Parathyroid adenoma (tissue), 2 donors: ENCODE measurements at regions not wholly inside any gene's neighbourhood (a gene's known extent, or its start where the extent isn't known, plus 50 kb on each side); places are given as distances from the start of the nearest gene placed in this dataset.

Source experiments
- H2AFZ ChIP-seq: fragments of 300-600 bp; sonication (generic); one replicate; pipeline ENCODE4 v1.7.0; 2017; ENCODE audit warnings: antibody characterized with exemption, mild to moderate bottlenecking
- H3K27ac ChIP-seq: fragments of 300-600 bp; sonication (generic); one replicate; pipeline ENCODE4 v1.7.0; 2017
- H3K27me3 ChIP-seq: fragments of 300-600 bp; sonication (generic); one replicate; pipeline ENCODE4 v1.7.0; 2017; ENCODE audit warnings: low read length; ENCODE audit not compliant: control insufficient read depth, insufficient read depth
- H3K36me3 ChIP-seq: fragments of 300-600 bp; sonication (generic); one replicate; pipeline ENCODE4 v1.7.0; 2017; ENCODE audit warnings: low read length; ENCODE audit not compliant: control insufficient read depth, insufficient read depth
- H3K4me1 ChIP-seq: fragments of 300-600 bp; sonication (generic); one replicate; pipeline ENCODE4 v1.7.0; 2017; ENCODE audit warnings: control low read depth
- H3K4me2 ChIP-seq: fragments of 300-600 bp; sonication (generic); one replicate; pipeline ENCODE4 v1.7.0; 2017; ENCODE audit warnings: low read length
- H3K4me3 ChIP-seq: fragments of 300-600 bp; sonication (generic); one replicate; pipeline ENCODE4 v1.7.0; 2017; ENCODE audit warnings: low read depth, low read length
- H3K79me2 ChIP-seq: fragments of 300-600 bp; sonication (generic); one replicate; pipeline ENCODE4 v1.7.0; 2017; ENCODE audit warnings: control low read depth
- H3K9ac ChIP-seq: fragments of 300-600 bp; sonication (generic); one replicate; pipeline ENCODE4 v1.7.0; 2017; ENCODE audit warnings: mild to moderate bottlenecking
- H3K9me3 ChIP-seq: fragments of 300-600 bp; sonication (generic); one replicate; pipeline ENCODE4 v1.7.0; 2017; ENCODE audit warnings: low read length; ENCODE audit not compliant: control insufficient read depth
- CTCF ChIP-seq: fragments of 300-600 bp; sonication (generic); IDR thresholded peaks from one replicate; pipeline ENCODE4 v1.7.0; 2017; ENCODE audit warnings: antibody characterized with exemption, mild to moderate bottlenecking
- donor health status: primary hyperparathyroidism.

GRCh38 chr10:33746836-33747268 lies 412.4 kb upstream of the NRP1 start:
- Histone ChIP-seq H2AFZ (no peak overlapping the region), H3K9ac (no peak overlapping the region), H3K36me3 (no peaks in the 10 kb centered on the region), H3K9me3 (no peaks in the 10 kb centered on the region), H3K4me1 (no peaks in the 10 kb centered on the region), H3K4me3 (no peak overlapping the region), H3K27ac (no peak overlapping the region), H3K79me2 (no peaks in the 10 kb centered on the region), H3K4me2 (no peak overlapping the region), H3K27me3 (no peaks in the 10 kb centered on the region)
- TF ChIP-seq CTCF: no peak

GRCh38 chr10:33746186-33746585 lies 411.7 kb upstream of the NRP1 start:
- Histone ChIP-seq H3K4me1 (no peaks in the 10 kb centered on the region), H3K9ac (no peak overlapping the region)
- no peak for TF ChIP-seq CTCF

GRCh38 chr10:33743429-33743857 lies 409.0 kb upstream of the NRP1 start:
- Histone ChIP-seq H3K4me2 (no peak overlapping the region), H3K27me3 (no peaks in the 10 kb centered on the region), H2AFZ (no peak overlapping the region), H3K79me2 (no peaks in the 10 kb centered on the region), H3K9ac (no peak overlapping the region), H3K36me3 (no peaks in the 10 kb centered on the region), H3K4me1 (no peaks in the 10 kb centered on the region), H3K4me3 (no peak overlapping the region), H3K9me3 (no peaks in the 10 kb centered on the region), H3K27ac (no peak overlapping the region)
- TF ChIP-seq CTCF: no peak

More at GRCh38 chr10:33746186-33746585, 411.7 kb upstream of the NRP1 start:
- H3K27ac ChIP-seq: no peak overlapping the region
- no peak overlapping the region for H3K4me2 ChIP-seq
- no peak overlapping the region for H2AFZ ChIP-seq
- H3K36me3 ChIP-seq: no peaks in the 10 kb centered on the region
- H3K4me3 ChIP-seq: no peak overlapping the region
- no peaks in the 10 kb centered on the region for H3K79me2 ChIP-seq
- H3K9me3 ChIP-seq: no peaks in the 10 kb centered on the region
- H3K27me3 ChIP-seq: no peaks in the 10 kb centered on the region

- Histone ChIP-seq H3K36me3 (no peaks in the 10 kb centered on the region), H3K4me3 (no peak overlapping the region), H3K4me2 (no peak overlapping the region), H2AFZ (no peak overlapping the region), H3K9ac (no peak overlapping the region), H3K27ac (no peak overlapping the region), H3K27me3 (no peaks in the 10 kb centered on the region), H3K9me3 (no peaks in the 10 kb centered on the region), H3K79me2 (no peaks in the 10 kb centered on the region), H3K4me1 (no peaks in the 10 kb centered on the region)
- no peak for TF ChIP-seq CTCF
Observed at GRCh38 chr10:33739031-33739430, 404.6 kb upstream of the NRP1 start.

- Histone ChIP-seq H3K27me3 (no peaks in the 10 kb centered on the region), H3K36me3 (no peaks in the 10 kb centered on the region), H3K9me3 (no peaks in the 10 kb centered on the region), H3K4me3 (no peak overlapping the region), H3K4me1 (no peaks in the 10 kb centered on the region), H3K4me2 (no peak overlapping the region), H3K79me2 (no peaks in the 10 kb centered on the region), H3K27ac (no peak overlapping the region), H2AFZ (no peak overlapping the region), H3K9ac (no peak overlapping the region)
- no peak for TF ChIP-seq CTCF
Observed at GRCh38 chr10:33735464-33735923, 401.0 kb upstream of the NRP1 start.
